Activated CD4-positive, alpha-beta T cell treated with anti-CD3 and anti-CD28 coated beads, Interleukin-2, Interleukin-6, amounts not matched to agents 100 ng/mL and 50 ng/mL, durations not matched to agents 16 hours and 8 hours (primary cell): ENCODE measurements at regions not wholly inside any gene's neighbourhood (a gene's known extent, or its start where the extent isn't known, plus 50 kb on each side); places are given as distances from the start of the nearest gene placed in this dataset.
"Not testable (repeated sequence)": the region's sequence is repeated elsewhere in the genome, so short reads cannot be mapped to it uniquely, and the experiment has no call there.

Experiments used
- DNase-seq: peaks from one replicate; pipeline ENCODE4 v3.0.0-alpha.2; 2020

DNA sequence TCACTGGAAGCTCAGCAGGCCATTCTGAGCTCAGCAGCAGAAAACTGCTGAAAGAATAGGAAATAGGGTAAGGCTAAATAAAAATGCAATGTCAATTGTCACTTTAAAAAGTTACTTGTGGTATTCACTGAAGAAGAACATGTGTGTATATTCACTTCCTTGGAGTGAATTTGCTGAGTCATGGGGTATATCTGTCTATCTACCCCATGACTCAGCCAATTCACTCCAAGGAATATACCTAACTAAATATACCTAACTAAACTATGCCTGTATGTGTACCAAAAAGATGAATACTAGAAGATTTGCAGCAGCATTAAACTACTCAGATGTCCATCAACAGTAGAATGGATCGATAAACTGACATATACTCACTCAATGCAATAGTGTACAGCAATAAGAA, 69.5 kb upstream of the KCNAB1 start:
- no peak for DNase-seq

DNA sequence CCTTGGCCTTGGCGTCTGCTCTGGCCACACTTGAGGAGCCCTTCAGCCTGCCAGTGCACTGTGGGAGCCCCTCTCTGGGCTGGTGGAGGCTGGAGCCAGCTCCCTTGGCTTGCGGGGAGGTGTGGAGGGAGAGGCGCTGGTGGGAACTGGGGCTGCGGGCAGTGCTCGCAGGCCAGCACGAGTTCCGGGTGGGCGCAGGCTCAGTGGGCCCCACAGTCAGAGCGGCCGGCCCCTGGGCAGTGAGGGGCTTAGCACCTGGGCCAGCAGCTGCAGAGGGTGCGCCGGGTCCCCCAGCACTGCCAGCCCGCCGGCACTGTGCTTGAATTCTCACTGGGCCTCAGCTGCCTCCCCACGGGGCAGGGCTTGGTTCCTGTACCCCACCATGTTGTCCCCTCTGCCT, 68.7 kb upstream of the KCNAB1 start:
- DNase-seq = no peak

DNA sequence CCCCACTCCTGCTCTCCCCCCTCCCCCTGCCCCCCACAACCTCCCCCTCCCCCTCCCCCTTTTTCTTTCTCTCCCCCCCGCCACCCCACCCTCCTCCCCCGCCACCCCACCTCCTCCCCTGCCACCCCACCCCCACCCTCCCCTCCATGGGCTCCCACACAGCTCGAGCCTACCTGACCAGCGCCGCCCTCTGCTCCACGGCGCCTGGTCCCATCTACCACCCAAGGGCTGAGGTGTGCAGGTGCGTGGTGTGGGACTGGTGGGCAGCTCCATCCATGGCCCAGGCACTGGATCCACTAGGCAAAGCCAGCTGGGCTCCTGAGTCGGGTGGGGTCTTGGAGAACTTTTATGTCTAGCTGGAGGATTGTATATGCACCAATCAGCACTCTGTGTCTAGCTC, 68.3 kb upstream of the KCNAB1 start:
- no peak for DNase-seq

DNA sequence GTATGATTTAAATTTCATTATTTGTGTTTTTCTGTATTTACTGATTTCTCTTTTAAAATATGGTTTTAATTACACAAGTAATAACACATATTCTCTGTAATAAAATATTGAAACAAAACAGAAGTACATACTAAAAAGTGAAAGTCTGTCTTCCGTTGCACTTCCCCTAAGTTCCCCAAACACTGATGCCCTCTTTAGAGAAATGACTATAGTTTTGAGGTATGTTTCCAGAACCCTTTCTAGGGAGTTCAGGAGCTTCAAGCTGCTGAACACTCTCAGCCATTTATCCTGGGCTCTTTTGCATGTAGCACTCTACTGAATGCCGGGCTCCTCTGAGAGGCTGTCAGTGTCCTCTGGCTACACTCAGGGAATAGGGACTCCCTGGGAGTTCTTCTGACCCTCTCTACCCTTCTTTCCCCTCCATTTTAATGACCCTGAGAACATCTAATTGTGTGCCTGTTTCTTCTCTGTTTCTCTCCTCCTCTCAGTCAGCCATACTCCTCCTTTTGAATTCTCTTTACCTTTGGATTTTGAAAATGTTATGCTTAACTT, 60.4 kb upstream of the KCNAB1 start:
- no peak for DNase-seq

DNA sequence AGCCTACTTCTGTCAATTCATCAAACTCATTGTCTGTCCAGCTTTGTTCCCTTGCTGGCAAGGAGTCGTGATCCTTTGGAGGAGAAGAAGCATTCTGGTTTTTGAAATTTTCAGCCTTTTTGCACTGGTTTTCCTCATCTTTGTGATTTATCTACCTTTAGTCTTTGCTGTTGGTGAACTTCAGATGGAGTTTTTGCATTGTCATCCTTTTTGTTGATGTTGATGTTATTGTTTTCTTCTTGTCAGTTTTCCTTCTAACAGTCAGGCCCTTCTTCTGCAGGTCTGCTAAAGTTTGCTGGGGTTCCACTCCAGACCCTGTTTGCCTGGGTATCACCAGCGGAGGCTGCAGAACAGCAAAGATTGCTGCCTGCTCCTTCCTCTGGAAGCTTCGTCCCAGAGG, 52.2 kb upstream of the KCNAB1 start:
- not testable (repeated sequence) for DNase-seq

GRCh38 chr3:156070028-156070427, 50.4 kb upstream of the KCNAB1 start:
- no peak for DNase-seq
